T-helper 1 cell (primary cell): ENCODE measurements at regions not wholly inside any gene's neighbourhood (a gene's known extent, or its start where the extent isn't known, plus 50 kb on each side); places are given as distances from the start of the nearest gene placed in this dataset.

Experiments used
- DNase-seq, 5 donors: peaks; one replicate each; pipeline ENCODE4 v3.0.0-alpha.2; 2012 to 2020

- no peak for DNase-seq
Observed at GRCh38 chr16:86202760-86203426, 303.9 kb downstream of the IRF8 start.

- no peak for DNase-seq
Observed at GRCh38 chr16:86203557-86204275, 304.8 kb downstream of the IRF8 start.

- DNase-seq, result no peak
Observed at GRCh38 chr16:86205521-86206245, 304.6 kb upstream of the FOXF1 start.

- DNase-seq, result no peak
Observed at GRCh38 chr16:86207350-86207749, 303.0 kb upstream of the FOXF1 start.

- DNase-seq, result no peak
Observed at GRCh38 chr16:86209202-86209601, 301.1 kb upstream of the FOXF1 start.

- DNase-seq, result no peak
Observed at GRCh38 chr16:86210403-86211193, 299.7 kb upstream of the FOXF1 start.

- no peak for DNase-seq
Observed at GRCh38 chr16:86211265-86211664, 299.1 kb upstream of the FOXF1 start.

GRCh38 chr16:86211800-86212199, 298.5 kb upstream of the FOXF1 start:
- no peak for DNase-seq

GRCh38 chr16:86212706-86213436, 297.5 kb upstream of the FOXF1 start:
- DNase-seq, result no peak

GRCh38 chr16:86213437-86214205, 296.7 kb upstream of the FOXF1 start:
- DNase-seq, result no peak

GRCh38 chr16:86214326-86215232, 295.7 kb upstream of the FOXF1 start:
- DNase-seq, result no peak

- no peak for DNase-seq
Observed at GRCh38 chr16:86215233-86215978, 294.9 kb upstream of the FOXF1 start.

- no peak for DNase-seq
Observed at GRCh38 chr16:86215979-86216585, 294.2 kb upstream of the FOXF1 start.

- no peak for DNase-seq
Observed at GRCh38 chr16:86216591-86216990, 293.7 kb upstream of the FOXF1 start.

GRCh38 chr16:86217001-86217890, 293.1 kb upstream of the FOXF1 start:
- no peak for DNase-seq

GRCh38 chr16:86217891-86218270, 292.4 kb upstream of the FOXF1 start:
- no peak for DNase-seq

- no peak for DNase-seq
Observed at GRCh38 chr16:86218479-86219170, 291.7 kb upstream of the FOXF1 start.
